ENCODE measurements at regions not wholly inside any gene's neighbourhood (a gene's known extent, or its start where the extent isn't known, plus 50 kb on each side); places are given as distances from the start of the nearest gene placed in this dataset.

DNA sequence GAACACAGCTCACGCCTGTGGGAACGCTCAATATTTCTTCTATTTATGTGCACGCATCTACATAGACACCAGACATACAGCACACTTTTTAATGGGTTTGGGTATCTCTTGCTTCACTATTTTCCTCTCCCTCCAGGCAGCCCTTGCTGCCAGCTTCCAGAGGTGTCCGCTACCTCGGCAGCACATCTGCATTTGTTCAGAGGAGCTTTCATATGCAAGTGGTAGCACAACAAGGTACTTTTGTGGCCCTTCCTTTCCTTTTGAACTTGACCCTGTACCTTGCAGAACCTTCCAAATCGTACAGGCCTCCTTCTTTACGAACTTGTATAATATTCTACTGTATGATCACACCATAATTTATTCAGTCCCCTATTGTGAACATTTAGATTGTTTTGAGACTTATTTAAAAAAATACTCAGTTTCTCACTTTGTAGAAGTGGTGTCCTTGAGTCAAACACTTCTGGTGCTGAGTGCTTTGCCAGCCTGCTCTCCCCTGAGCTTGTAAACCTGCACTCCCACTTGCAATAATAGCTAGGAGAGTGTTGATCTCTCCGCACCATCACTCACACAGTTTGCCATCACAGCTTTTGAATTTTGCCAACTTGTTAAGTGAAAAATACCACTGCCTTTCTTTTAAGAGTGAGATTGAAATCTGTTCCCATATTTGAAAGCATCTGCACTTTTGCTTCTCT, 106.0 kb upstream of the ZNF32 start:
- no peak for DNase-seq

DNA sequence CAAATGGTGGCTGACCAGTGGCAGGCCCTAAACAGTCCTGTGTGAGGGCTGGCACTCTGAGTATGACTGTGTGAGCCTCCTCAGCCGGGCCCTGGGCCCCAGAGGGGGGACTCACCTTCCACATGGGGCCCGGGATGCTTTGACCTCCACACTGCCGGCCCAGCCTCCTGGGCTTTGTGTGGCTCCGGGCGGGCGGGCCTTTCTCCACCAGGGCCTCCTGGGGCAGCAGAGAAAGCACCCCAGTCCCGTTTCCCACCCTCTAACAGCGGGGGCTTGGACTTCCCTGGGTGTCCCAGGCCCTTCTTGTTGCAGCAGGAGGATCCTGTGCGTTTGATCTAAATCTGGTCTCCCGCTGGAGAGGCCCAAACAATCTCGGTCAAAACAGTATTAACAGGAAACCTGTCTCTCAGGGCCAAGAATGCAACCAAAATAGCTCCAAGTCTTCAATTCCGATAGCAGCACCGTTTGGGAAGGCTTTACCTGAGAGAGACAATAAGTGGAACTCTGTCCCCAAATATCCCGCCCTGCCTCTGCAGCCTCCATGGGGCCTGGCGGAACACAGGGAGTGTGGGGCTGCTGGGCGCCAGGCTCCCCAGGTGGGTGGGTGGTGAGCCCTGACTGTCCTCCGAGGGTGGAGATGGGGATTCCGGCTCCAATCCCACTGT, 104.8 kb upstream of the ZNF32 start:
- DNase-seq: no peak

DNA sequence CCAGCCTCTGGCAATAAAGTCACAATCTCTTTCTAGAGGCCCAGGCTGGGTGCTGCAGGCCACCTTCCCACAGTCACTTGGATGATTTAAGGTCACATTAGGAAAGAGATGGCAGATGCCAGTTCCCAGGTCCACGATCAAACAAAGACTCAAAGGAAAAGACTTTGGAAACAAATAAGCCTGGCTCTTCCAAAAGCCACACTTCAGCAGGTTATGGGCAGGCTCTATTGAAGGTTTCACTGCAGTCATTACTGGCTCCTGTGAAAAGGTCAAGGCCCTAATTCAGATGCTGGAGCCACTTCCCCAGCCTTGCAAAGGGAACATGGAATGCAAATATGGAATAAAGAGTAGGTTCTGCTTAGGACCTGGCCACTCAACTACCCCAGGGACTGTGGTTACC, 104.0 kb upstream of the ZNF32 start:
- DNase-seq: no peak

DNA sequence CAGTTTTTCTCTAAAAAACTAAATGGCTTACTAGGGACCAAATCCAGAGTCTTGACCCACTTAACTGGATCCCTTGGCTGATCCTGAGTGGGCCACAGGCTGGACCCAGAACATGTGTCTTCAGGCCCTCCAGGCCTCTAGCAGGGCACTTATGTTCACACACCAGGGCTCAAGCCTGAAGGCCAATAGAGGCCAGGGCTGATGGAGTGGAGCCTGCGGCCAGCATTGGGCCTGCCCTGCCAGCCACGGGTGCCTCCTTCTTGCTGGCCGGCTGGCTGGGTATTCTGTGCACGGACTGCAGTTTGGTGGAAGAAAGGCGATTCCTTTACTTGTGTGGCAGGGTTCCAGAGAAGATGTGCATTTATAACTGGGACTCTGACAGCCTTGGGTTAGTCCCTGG, 103.0 kb upstream of the ZNF32 start:
- no peak for DNase-seq

DNA sequence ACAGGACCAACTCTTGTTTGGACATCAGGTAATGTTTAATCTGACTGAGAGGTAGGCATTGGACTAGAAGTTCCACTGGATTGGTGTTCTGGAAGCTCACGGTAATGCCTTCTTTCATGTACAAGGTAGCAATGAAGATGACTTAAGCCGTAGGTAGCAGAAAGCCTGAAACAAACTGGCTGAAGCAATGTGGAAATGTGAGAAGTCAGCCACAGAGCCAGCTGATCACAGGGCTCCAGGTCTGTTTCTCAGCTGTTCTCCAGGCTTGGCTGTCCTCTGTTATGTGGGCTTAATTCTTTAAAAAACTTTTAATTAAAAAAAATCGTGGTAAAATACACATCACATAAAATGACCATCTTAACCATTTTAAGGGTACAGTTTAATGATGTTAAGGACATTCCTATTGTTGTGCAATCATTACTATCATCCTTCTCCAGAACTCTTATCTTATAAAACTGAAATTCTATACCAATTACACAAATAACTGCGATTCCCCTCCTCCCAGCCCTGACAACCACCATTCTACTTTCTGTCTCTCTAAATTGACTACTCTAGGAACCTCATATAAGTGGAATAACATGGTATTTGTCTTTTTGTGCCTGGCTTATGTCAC, 101.4 kb upstream of the ZNF32 start:
- no peak for DNase-seq

DNA sequence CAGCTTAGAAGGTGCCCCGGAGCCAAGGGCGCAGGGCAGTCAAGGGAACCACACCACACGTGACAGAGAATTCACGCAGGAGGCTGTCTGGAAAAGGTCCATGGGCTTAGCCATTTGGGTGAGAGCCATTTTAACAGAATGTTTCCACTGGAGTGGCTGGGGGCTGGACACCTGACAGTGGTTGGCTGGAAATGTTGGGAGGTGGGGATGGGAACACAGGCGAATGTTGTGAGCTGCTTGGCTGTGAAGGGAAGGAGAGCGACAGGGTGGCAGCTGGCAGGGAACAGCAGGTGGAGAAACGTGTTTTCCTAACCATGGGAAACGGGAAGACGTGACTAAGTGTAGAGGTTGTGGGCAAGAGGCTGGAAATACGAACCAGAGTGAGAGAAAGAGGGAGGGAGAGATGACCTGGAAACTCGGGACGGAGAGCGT, 100.5 kb upstream of the ZNF32 start:
- no peak for DNase-seq

DNA sequence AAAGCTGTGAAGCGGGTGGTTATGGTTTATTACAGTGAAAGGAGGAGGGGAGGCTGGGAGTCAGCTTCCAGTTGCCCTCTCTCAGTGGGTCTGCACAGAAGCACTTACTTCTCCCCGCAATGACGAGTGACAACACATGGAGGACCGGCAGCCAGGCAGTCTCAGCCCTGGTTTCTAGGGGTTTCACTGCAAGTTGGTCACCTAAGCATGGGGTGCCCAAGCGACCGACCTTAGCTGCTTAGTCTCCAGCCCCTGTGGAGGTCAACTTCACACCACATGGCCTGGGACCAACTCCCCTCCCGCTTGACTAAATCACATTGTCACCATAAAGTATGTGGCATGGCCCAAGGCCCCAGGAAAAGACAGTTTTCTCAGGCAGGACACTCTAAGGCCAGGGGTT, 99.9 kb upstream of the ZNF32 start:
- DNase-seq: no peak

DNA sequence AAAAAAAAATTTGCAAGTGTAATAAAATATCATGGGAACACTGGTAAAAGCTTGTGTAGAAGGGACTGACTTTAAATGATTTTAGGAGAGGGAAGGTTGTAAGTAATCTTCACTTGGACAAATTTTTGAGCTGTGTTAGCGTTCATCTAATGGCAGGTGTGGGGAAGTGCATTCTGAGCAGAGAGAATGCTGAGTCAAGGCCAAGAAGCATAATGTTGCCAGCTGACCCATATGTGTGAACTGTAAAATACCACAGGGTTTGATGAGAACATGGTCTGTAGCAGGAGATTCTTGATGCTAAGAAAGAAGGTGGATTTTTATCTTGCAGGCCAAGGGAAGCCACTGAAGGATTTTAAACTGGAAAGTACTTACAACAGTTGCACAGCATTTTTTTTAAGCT, 98.2 kb upstream of the ZNF32 start:
- DNase-seq: no peak

DNA sequence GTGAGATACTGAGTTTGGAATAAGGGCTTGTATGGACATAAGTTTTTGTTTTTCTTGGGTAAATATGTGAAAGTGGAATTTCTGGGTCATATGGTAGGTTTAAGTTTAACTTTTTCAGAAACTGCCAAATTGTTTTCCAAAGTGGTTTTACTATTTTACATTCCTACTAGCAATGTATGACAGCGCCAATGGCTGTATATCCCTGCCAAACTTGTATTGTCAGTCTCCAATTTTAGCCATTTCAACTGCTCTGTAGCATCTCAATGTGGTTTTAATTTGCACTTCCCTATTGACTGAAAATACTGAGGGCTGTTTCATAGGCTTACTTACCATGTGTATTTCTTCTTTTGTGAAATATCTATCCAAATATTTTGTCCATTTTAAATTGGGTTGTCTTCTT, 90.5 kb upstream of the ZNF32 start:
- DNase-seq: no peak

DNA sequence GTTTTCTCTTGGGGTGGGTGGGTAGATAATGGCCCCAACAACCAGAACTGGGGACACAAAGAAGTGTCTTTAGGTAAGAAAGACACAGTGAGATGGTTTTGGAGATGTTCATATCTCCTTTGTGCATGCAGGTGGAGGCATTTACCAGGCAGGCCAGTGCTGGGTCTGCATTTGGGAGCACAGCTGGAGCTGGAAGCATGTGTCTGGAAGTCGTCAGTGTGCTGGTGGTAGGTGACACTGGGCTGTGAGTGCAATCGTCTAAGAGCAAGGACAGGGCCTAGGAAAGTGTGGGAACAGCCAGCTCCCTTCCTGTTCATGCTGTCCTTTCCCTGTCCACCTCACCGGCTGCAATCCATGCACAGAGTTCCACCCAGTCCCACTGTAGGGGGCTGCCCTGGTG, 88.3 kb upstream of the ZNF32 start:
- no peak for DNase-seq

DNA sequence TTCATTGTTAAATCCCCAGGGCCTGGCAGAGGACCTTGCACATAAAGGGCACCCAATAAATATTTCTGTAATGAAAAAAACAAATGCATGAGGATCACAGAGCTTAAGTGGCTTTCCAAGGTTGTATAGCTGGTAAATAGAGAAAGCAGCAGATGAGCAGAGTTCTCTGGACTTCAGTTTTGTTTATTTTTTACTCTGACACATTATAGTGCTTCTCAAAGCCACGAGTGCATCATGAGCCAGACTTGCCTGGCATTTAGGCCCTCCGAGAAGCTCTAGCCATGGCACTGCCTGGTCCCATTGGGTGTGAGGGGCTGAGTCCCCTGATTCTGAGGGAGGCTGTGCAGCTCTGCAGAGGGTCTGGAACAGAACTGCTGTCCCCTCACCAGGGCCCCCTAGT, 87.2 kb upstream of the ZNF32 start:
- DNase-seq: no peak

DNA sequence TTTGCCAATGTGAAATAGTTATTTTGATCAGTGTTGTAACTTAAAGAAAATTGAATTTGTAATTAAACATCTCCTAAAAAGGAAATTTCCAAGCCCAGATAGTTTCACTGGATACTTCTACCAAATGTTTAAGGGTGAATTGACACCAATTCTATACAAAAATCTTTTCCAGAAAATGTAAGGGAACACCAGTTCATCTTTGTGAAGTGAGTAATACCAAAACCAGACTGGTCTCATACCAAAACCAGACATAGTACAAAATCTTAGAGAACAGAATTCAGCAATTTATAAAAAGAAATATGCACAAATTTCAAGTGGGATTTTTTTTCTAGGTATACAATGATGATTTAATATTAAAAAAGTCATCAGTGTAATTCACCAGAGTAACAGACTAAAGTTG, 86.0 kb upstream of the ZNF32 start:
- DNase-seq: no peak

DNA sequence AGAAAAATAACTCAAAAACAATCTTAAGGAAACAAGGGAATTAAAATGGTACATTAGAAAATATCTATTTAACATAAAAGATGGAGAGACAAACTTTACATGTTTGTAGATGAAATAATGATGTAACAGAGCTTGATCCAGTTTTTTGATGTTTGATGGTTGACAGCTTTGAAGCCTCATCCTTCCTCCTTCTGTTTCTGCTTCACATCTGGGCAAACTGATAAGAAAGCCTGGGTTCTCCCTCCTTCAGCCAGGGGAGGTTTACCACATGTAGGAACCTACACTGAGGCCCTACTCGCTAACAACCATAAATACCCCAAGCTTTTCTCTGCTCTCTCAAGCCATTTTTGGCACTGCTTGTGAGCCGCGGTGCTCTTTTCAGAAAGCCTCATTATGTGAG, 82.8 kb upstream of the ZNF32 start:
- no peak for DNase-seq

DNA sequence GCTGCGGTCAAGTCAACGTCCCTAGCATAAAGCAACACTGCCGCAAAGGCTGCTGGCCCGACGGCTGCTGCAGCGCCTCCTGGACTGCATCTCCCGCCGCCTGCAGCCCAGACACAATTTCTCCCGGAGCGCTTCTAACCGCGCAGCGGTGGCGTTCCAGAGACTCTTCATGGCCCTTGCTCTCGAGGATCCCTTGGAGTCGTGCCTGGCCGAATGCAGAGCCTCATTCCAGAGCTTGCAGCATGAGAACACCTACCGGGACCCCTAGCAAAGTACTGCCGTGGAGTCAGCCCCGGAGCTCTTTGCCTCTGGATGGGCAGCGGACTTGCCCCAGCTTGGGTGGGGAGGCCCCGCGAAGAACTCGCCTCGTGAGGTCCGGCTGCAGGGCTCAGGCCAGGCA, 79.7 kb upstream of the ZNF32 start:
- DNase-seq: no peak

DNA sequence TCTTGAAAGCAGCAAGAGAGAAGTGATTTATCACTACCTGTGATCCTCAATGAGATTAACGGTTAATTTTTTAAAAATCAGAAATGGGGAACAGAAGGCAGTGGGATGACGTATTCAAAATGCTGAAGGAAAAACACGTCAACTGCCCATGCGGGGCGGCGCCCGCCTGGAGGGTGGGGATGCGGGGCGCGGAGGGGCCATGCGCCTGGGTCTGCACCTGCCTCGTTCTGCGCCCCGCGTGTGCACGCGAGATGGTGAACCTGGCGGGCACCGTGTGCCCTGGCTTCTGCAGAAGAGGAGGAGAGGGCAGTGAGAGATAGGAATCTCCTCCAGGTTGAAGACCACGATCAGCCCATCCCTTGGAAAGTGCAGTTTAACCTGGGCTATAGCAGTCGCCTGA, 79.3 kb upstream of the ZNF32 start:
- no peak for DNase-seq

DNA sequence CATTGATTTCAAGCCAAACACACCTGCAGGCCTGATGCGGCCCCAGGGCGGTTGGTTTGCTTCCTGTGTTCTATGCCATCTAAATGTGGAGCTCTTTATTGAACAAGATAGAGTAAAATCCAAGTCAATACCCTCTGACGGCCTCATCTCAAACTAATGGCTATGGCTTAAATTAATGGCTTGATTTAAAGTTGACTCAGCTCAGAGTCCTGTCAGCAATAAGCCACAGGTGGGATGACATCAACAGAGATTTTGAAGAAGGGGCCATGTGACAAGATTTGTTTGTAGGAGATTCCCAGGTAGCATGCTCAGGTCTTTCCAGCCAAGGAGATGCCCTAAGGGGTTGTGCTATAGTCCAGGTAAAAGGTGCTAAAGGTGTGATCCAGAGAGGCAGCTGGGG, 66.7 kb upstream of the ZNF32 start:
- no peak for DNase-seq

DNA sequence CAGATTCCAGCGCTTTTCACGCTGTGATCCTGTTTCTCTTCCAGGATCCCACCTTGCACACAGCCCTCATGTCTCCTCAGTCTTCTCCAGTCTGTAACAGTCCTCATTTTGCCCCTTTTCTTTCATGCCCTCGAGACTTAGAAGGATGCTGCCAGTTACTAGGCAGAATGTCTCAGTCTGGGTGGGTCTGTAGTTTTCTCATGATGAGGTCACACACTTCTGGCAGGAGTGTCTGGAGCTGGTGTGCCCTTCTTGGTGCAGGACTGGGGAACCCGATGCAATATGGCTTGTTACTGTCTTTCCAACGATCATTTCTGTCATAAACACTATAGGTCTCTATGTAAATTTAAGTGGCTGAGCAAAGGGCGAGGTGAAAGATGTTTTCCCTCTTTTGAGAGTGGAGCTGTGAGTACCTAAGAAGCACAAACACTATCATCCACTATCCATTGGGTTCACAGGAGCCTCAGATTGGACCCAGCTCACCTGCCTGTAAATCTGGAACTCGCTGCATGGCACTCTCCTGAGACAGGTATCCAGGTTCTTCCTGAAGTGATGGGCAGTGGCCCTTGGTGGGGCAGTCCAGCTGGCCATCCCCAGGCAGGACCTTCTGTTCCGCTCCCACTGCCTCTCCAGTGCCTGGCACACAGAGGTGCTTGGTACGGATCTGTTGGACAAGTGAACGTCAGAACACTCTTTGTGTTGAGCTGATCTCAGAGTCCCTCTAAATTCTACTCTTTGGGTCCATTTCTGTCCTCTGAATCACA, 64.3 kb upstream of the ZNF32 start:
- DNase-seq: no peak

DNA sequence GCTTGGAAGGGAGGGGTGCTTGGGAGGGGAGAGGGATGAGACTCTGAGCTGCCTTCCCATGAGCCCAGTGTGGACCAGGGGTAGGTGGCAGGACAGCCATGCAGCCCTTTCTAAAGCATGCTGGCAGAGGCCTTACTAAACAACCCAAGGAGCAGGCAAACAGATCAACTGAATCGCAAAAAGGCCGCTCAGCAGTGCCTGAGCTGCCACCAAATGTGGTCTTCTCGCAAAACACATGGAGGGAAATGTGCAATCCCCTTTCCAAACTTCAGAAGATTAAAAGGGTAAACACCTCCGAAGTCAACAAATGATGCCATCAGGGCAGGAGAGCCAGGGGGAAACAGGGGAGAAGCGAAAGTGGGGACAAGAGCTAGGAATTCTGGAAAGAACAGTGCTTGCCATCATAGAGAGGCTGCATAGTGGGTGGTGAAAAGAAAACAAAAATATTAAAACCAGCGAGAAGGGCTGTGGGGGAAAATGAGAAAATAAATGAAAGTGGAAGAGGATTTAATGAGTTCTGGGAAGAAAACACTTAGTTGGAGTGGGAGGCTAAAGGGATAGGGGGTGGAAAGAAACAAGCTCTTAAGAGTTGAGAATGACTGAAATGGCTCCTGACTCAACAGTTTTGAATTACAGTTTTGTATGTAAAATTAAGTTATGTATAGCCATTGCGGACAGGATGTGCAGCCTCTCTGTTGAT, 62.2 kb upstream of the ZNF32 start:
- DNase-seq: no peak

DNA sequence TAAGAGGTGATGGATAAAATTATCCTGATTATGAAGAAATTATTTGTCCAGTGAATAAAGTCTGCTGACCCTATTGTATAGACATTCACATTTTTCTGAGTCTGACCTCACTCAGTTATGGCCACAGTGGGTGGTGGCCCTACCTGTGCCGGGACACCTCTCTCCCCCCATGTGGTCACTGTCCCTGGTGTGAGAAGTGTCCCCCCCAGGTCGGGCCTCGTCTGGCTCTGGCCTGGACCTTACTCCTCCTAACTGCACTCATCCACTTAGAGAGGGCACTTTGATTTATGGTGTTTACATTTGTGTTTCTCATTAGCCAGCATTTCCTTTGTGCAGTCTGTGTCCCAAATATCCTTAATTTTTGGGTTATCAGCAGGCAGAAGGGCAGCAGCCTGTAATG, 59.6 kb upstream of the ZNF32 start:
- no peak for DNase-seq

DNA sequence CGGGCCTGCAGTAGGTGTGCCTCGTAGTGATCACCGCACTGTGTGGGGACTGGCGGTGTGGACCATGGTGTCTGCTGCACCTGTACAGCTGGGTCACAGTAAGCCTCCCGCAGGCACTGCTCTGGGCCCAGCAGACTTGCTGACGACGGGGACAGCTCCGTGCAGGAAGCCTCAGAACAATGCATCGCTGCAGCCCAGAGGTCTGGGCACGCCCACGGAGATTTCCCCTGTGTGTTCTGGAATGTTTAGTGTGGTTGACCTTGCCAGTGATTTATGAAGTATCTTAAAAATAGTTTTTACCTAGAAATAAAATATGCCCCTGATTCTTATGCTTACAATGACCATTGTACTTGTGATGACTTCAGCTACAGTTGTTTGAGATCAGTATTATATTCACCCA, 59.1 kb upstream of the ZNF32 start:
- DNase-seq: no peak

DNA sequence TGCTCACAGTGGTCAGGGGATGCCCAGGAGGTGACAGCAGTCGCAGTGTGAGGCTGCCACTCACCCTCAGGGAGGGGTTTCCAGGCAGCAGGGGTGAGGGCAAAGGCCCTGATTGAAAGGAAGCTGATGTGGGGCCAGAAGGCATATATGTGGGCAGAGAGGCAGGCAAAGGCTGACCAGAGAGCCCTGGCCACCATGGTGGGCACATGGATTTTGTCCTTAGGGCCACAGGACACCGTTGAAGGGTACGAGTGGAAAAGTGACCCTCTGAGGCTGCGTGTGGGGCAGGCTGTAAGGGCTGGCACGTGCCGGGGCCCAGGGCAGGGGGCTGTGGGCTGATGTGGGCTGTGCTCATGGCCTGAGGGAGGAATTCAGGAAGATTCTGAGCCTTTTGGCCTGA, 57.5 kb upstream of the ZNF32 start:
- no peak for DNase-seq

DNA sequence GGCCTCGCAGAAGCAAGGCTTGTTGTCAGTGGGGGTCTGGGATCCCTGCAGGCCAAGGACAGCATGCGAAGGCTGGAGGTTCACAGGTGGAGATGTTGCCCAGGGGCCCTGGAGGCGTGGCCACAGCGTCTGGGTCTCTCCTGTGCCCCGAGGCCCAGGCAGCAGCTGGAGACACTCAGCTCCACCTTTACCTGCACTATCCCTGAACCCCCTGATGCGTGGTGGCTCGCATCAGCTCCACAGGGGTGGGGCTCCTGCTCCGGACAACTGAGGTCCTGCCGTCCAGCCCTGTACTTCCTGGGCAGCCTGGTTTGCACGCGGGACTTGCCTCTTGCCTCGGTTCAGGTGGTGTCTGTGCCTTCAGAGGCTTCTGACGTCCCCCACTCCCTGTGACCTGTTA, 54.6 kb upstream of the ZNF32 start:
- no peak for DNase-seq

DNA sequence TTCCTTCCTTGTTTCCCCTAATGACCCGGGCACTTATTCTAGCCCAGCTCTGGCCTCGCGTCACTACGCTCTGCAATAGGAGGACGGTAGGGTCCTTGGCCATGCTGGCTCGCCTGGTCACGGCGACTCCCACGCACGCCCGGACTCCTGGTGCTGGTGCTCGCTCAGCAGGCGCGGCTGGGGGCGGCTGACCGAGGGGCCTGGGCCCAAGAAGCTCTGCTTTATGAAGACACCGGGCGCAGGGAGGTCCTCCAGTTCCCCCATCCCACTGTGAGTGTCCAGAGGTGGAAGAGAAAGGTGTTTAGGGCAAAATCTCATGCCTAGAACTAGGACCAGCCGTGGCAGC, 54.2 kb upstream of the ZNF32 start:
- no peak for DNase-seq

All from stimulated activated CD4-positive, alpha-beta T cell treated with anti-CD3 and anti-CD28 coated beads, Interleukin-1b, Interleukin-23, amount 100 ng/mL, for 48 hours (primary cell).